OCI-LY3 (cell line): ENCODE measurements at regions not wholly inside any gene's neighbourhood (a gene's known extent, or its start where the extent isn't known, plus 50 kb on each side); places are given as distances from the start of the nearest gene placed in this dataset.

Experiments
- EZH2phosphoT487 ChIP-seq: fragments of 200-600 bp; shearing (Covaris generic); IDR thresholded peaks from 2 replicates; pipeline ENCODE4 v1.6.1; 2018; ENCODE audit warnings: antibody characterized with exemption, mixed run types, low read depth
- TF ChIP-seq, protein P1 (sequence below): fragments of 200-600, 300-600 bp; sonication (generic); IDR thresholded peaks from 2 replicates; pipeline ENCODE4 v1.5.1; 2014; ENCODE audit warnings: antibody characterized with exemption, low read length, low read depth

DNA sequence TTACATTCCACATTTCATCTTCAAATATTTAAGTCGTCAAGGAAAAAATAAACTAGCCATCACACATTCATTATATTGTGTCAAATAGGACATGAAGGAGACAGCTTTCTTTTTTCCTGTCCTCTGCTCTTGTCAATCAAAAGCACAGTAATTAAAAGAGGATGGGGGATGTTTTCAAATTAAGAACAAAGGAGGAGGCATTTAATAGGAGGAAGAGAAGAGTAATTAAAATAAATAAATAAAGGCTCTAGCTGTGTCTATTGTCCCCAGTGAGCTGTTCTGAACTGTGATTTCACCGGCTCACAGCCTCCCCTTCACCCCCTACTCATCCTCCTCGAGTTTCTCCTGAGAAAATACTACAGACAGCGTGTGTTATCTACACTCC is 1377.1 kb upstream of the PIK3C3 start:
- TF ChIP-seq, protein P1, sequence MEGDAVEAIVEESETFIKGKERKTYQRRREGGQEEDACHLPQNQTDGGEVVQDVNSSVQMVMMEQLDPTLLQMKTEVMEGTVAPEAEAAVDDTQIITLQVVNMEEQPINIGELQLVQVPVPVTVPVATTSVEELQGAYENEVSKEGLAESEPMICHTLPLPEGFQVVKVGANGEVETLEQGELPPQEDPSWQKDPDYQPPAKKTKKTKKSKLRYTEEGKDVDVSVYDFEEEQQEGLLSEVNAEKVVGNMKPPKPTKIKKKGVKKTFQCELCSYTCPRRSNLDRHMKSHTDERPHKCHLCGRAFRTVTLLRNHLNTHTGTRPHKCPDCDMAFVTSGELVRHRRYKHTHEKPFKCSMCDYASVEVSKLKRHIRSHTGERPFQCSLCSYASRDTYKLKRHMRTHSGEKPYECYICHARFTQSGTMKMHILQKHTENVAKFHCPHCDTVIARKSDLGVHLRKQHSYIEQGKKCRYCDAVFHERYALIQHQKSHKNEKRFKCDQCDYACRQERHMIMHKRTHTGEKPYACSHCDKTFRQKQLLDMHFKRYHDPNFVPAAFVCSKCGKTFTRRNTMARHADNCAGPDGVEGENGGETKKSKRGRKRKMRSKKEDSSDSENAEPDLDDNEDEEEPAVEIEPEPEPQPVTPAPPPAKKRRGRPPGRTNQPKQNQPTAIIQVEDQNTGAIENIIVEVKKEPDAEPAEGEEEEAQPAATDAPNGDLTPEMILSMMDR: no peak
- TF ChIP-seq EZH2phosphoT487: no peak
